H9 (cell line): ENCODE measurements at regions not wholly inside any gene's neighbourhood (a gene's known extent, or its start where the extent isn't known, plus 50 kb on each side); places are given as distances from the start of the nearest gene placed in this dataset.

ENCODE experiments used
- DNase-seq: peaks from one replicate; pipeline ENCODE4 v3.0.0-alpha.2; 2017
- H2AFZ ChIP-seq: one replicate; pipeline ENCODE4 v1.6.1; 2013; ENCODE audit warnings: mild to moderate bottlenecking, low read length, control low read depth, moderate library complexity
- H2AK5ac ChIP-seq: 2 replicates; pipeline ENCODE4 v1.6.1; 2013; ENCODE audit warnings: low read length, control low read depth, mixed read lengths; ENCODE audit not compliant: insufficient read length
- H2BK120ac ChIP-seq: one replicate; pipeline ENCODE4 v1.6.1; 2013; ENCODE audit warnings: low read depth, mild to moderate bottlenecking, low read length, control low read depth, inconsistent platforms; ENCODE audit not compliant: poor library complexity, severe bottlenecking
- H2BK12ac ChIP-seq: 2 replicates; pipeline ENCODE4 v1.6.1; 2013; ENCODE audit warnings: low read length, control low read depth, mixed read lengths, low read depth; ENCODE audit not compliant: insufficient read length
- H2BK15ac ChIP-seq: 2 replicates; pipeline ENCODE4 v1.6.1; 2013; ENCODE audit warnings: low read depth, low read length, control low read depth
- H2BK20ac ChIP-seq: one replicate; pipeline ENCODE4 v1.6.1; 2013; ENCODE audit warnings: low read depth, mild to moderate bottlenecking, low read length, control low read depth, inconsistent platforms; ENCODE audit not compliant: poor library complexity, severe bottlenecking
- H2BK5ac ChIP-seq: 2 replicates; pipeline ENCODE4 v1.6.1; 2013; ENCODE audit warnings: low read length, control low read depth, mixed read lengths; ENCODE audit not compliant: insufficient read length
- H3K14ac ChIP-seq: 2 replicates; pipeline ENCODE4 v1.6.1; 2013; ENCODE audit warnings: low read length, control low read depth; ENCODE audit not compliant: insufficient read depth
- H3K18ac ChIP-seq: 2 replicates; pipeline ENCODE4 v1.6.1; 2013; ENCODE audit warnings: low read depth, mild to moderate bottlenecking, mixed read lengths, low read length, control low read depth; ENCODE audit not compliant: insufficient read length
- H3K23ac ChIP-seq: 2 replicates; pipeline ENCODE4 v1.6.1; 2013; ENCODE audit warnings: low read length, control low read depth, mixed read lengths, low read depth; ENCODE audit not compliant: insufficient read length
- H3K23me2 ChIP-seq: 2 replicates; pipeline ENCODE4 v1.6.1; 2013; ENCODE audit warnings: low read depth, mild to moderate bottlenecking, mixed read lengths, low read length, control low read depth; ENCODE audit not compliant: insufficient read length, poor library complexity, severe bottlenecking
- H3K27ac ChIP-seq: 2 replicates; pipeline ENCODE4 v1.5.1; 2013; ENCODE audit warnings: low read length, control low read depth, mixed read lengths, low read depth; ENCODE audit not compliant: insufficient read length
- H3K27me3 ChIP-seq: 2 replicates; pipeline ENCODE4 v1.6.1; 2013; ENCODE audit warnings: low read length, control low read depth, inconsistent platforms; ENCODE audit not compliant: insufficient read depth
- H3K4ac ChIP-seq: 2 replicates; pipeline ENCODE4 v1.6.1; 2013; ENCODE audit warnings: low read depth, mild to moderate bottlenecking, control low read depth, inconsistent platforms, low read length, moderate library complexity
- H3K4me1 ChIP-seq: 2 replicates; pipeline ENCODE4 v1.6.1; 2013; ENCODE audit warnings: low read length, control low read depth, inconsistent platforms; ENCODE audit not compliant: insufficient read depth
- H3K4me2 ChIP-seq: 2 replicates; pipeline ENCODE4 v1.6.1; 2013; ENCODE audit warnings: low read length, control low read depth, mixed read lengths; ENCODE audit not compliant: insufficient read length, insufficient read depth
- H3K56ac ChIP-seq: 2 replicates; pipeline ENCODE4 v1.6.1; 2013; ENCODE audit warnings: low read depth, mild to moderate bottlenecking, mixed read lengths, low read length, control low read depth; ENCODE audit not compliant: insufficient read length
- H3K79me1 ChIP-seq: 2 replicates; pipeline ENCODE4 v1.6.1; 2013; ENCODE audit warnings: low read depth, mild to moderate bottlenecking, moderate library complexity, low read length, control low read depth, inconsistent platforms; ENCODE audit not compliant: insufficient read depth, poor library complexity, severe bottlenecking
- H3K79me2 ChIP-seq: 2 replicates; pipeline ENCODE4 v1.6.1; 2013; ENCODE audit warnings: low read length, control low read depth, inconsistent platforms; ENCODE audit not compliant: insufficient read depth
- H3K9ac ChIP-seq: 2 replicates; pipeline ENCODE4 v1.6.1; 2013; ENCODE audit warnings: low read length, control low read depth, mixed read lengths; ENCODE audit not compliant: insufficient read length; ENCODE audit errors: extremely low read depth
- H3K9me3 ChIP-seq: one replicate; pipeline ENCODE4 v1.6.1; 2013; ENCODE audit warnings: low read depth, low read length, inconsistent platforms; ENCODE audit not compliant: control insufficient read depth
- H3T11ph ChIP-seq: one replicate; pipeline ENCODE4 v1.6.1; 2013; ENCODE audit warnings: mild to moderate bottlenecking, low read length, control low read depth, inconsistent platforms
- H4K20me1 ChIP-seq: one replicate; pipeline ENCODE4 v1.6.1; 2013; ENCODE audit not compliant: control insufficient read depth, insufficient read length, insufficient read depth
- H4K5ac ChIP-seq: 2 replicates; pipeline ENCODE4 v1.6.1; 2013; ENCODE audit warnings: low read depth, mild to moderate bottlenecking, mixed read lengths, low read length, control low read depth; ENCODE audit not compliant: insufficient read length
- H4K8ac ChIP-seq: replicated peaks from 2 replicates; pipeline ENCODE4 v1.6.1; 2013; ENCODE audit warnings: low read length, control low read depth, mixed read lengths, low read depth; ENCODE audit not compliant: insufficient read length
- H4K91ac ChIP-seq: 2 replicates; pipeline ENCODE4 v1.6.1; 2013; ENCODE audit warnings: low read depth, mild to moderate bottlenecking, moderate library complexity, mixed read lengths, low read length, control low read depth; ENCODE audit not compliant: insufficient read length
- H3K27ac Mint-ChIP-seq, 3 experiments: 2 replicates in 2 of 3; 3 replicates in 1 of 3; pipeline ENCODE4 v1.8.0; 2020 to 2021; ENCODE audit warnings: mixed read lengths in 3 of 3, mild to moderate bottlenecking in 1 of 3, moderate library complexity in 1 of 3
- H3K27me3 Mint-ChIP-seq: 2 replicates; pipeline ENCODE4 v1.8.0; 2021; ENCODE audit warnings: low read depth, mild to moderate bottlenecking, moderate library complexity, mixed read lengths
- H3K36me3 Mint-ChIP-seq, 3 experiments: 2 replicates in 2 of 3; 3 replicates in 1 of 3; pipeline ENCODE4 v1.8.0; 2020 to 2021; ENCODE audit warnings: low read depth in 3 of 3, mixed read lengths in 3 of 3; ENCODE audit not compliant: insufficient read depth in 1 of 3
- H3K4me1 Mint-ChIP-seq, 2 experiments: 2 replicates each; pipeline ENCODE4 v1.8.0; 2020; ENCODE audit warnings: mixed read lengths in 2 of 2
- H3K4me3 Mint-ChIP-seq, 2 experiments: 2 replicates in 1 of 2; 3 replicates in 1 of 2; pipeline ENCODE4 v1.8.0; 2020 to 2021; ENCODE audit warnings: mild to moderate bottlenecking in 2 of 2, mixed read lengths in 2 of 2, moderate library complexity in 1 of 2
- H3K9me3 Mint-ChIP-seq, 2 experiments: 2 replicates in 1 of 2; 3 replicates in 1 of 2; pipeline ENCODE4 v1.8.0; 2020; ENCODE audit warnings: mild to moderate bottlenecking in 2 of 2, mixed read lengths in 2 of 2, moderate library complexity in 1 of 2
- CTCF ChIP-seq: fragments of 200-600 bp; sonication (generic); conservative IDR thresholded peaks from 3 replicates; pipeline ENCODE4 v1.8.0; 2021; ENCODE audit warnings: antibody characterized with exemption, mild to moderate bottlenecking
- WGBS: extraction: QIAGEN DNeasy Blood & Tissue Kit; methylation state at CpG from one replicate; pipeline ENCODE4 v1.1.7; 2013; ENCODE audit warnings: missing lambda C conversion rate, low lambda C conversion rate, mixed read lengths; ENCODE audit not compliant: insufficient read length; ENCODE audit errors: extremely low coverage; 5-methylcytosine and 5-hydroxymethylcytosine counted together

- Histone ChIP-seq H2BK120ac (no peak overlapping the region), H3K4me2 (no peak overlapping the region), H3K79me1 (no peaks in the 10 kb centered on the region), H2BK20ac (no peak overlapping the region), H3K14ac (no peak overlapping the region), H3K79me2 (no peaks in the 10 kb centered on the region), H3K4me1 (no peaks in the 10 kb centered on the region), H2AFZ (no peak overlapping the region), H3K27me3 (no peaks in the 10 kb centered on the region), H2AK5ac (no peak overlapping the region), H3K9me3 (no peaks in the 10 kb centered on the region), H3K23ac (no peak overlapping the region), H2BK12ac (no peak overlapping the region), H3K23me2 (no peaks in the 10 kb centered on the region), H2BK5ac (no peak overlapping the region), H3T11ph (no peak overlapping the region), H4K5ac (no peak overlapping the region), H3K4ac (no peak overlapping the region), H3K56ac (no peak overlapping the region), H3K27ac (no peak overlapping the region), H4K8ac (no peak overlapping the region), H4K91ac (no peak overlapping the region), H3K18ac (no peak overlapping the region), H2BK15ac (no peak overlapping the region), H3K9ac (no peak overlapping the region), H4K20me1 (no peaks in the 10 kb centered on the region)
- peaks cover 2 to 5% of the 10 kb centered on the region in 2 experiments; a peak in 1 of 4 replicates for H3K4me1 Mint-ChIP-seq
- H3K36me3 Mint-ChIP-seq, result no peaks in the 10 kb centered on the region
- no peak for TF ChIP-seq CTCF
- no peaks in the 10 kb centered on the region for H3K9me3 Mint-ChIP-seq
- no peak overlapping the region for H3K27ac Mint-ChIP-seq
- no peaks in the 10 kb centered on the region; the same call in 1 of the 2 replicates for H3K27me3 Mint-ChIP-seq
- no peak overlapping the region for H3K4me3 Mint-ChIP-seq
- peak; percentile 32 for DNase-seq
- WGBS, result no CpG with 5 or more reads among the region's 7 CpGs
Observed at GRCh38 chr14:83975841-83976770, 1553.8 kb upstream of the FLRT2 start.
